ENCODE measurements at regions not wholly inside any gene's neighbourhood (a gene's known extent, or its start where the extent isn't known, plus 50 kb on each side); places are given as distances from the start of the nearest gene placed in this dataset.

DNA sequence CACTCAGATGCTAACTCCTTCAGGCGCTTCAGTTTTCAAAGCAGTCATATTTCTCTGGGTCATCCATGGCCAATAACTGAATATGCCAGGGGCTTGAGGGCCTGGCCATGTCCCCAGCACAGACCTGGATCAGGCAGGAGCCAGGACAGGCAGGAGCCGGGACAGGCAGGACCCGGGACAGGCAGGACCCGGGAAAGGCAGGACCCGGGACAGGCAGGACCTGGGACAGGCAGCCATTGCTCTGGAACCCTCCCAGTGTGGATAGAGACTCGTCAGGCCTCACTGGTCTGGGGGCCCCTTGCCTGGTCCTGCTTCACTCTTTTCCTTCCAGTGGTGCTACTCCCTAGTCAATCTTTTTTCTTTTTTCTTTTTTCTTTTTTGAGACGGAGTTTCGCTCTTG is 117.5 kb upstream of the TEX51 start:
- H3K9me3 ChIP-seq (ENCODE audit: control insufficient read depth, low read depth, low read length): no peaks in the 10 kb centered on the region
- peaks cover 4% of the 10 kb centered on the region for H3K4me1 ChIP-seq (ENCODE audit: control insufficient read depth, extremely low read depth, insufficient read depth, low read length)
- DNase-seq (ENCODE audit: low read depth, low spot score): no peak
- no peaks in the 10 kb centered on the region for H4K20me1 ChIP-seq (ENCODE audit: control insufficient read depth, extremely low read depth, insufficient read depth, low read length)
- no peaks in the 10 kb centered on the region for H3K79me2 ChIP-seq (ENCODE audit: control insufficient read depth, insufficient read depth, low read length)
- dilution Hi-C loops (cut with MboI; ENCODE audit: extremely low pct_ligation_motif_present, low sequenced_read_pairs): no loop called here
- H3K27me3 ChIP-seq (ENCODE audit: control insufficient read depth, extremely low read depth, insufficient read depth, low read length): peaks cover 8% of the 10 kb centered on the region
- H3K9ac ChIP-seq (ENCODE audit: control insufficient read depth, extremely low read depth, insufficient read depth, low read length): no peak overlapping the region
- FAIRE-seq: no peak
- H3K27ac ChIP-seq (ENCODE audit: control insufficient read depth, insufficient read depth, low read length): no peak overlapping the region
- no peak overlapping the region for H3K4me3 ChIP-seq (ENCODE audit: control insufficient read depth in 2 of 3, extremely low read depth in 1 of 3, insufficient read depth in 2 of 3, low read depth in 1 of 3, low read length in 3 of 3)
- no peaks in the 10 kb centered on the region for H3K9me1 ChIP-seq (ENCODE audit: control insufficient read depth, extremely low read depth, insufficient read depth, low read length)
- H3K4me2 ChIP-seq (ENCODE audit: control insufficient read depth, extremely low read depth, insufficient read depth, low read depth, low read length): no peak overlapping the region
- TF ChIP-seq, protein P1, sequence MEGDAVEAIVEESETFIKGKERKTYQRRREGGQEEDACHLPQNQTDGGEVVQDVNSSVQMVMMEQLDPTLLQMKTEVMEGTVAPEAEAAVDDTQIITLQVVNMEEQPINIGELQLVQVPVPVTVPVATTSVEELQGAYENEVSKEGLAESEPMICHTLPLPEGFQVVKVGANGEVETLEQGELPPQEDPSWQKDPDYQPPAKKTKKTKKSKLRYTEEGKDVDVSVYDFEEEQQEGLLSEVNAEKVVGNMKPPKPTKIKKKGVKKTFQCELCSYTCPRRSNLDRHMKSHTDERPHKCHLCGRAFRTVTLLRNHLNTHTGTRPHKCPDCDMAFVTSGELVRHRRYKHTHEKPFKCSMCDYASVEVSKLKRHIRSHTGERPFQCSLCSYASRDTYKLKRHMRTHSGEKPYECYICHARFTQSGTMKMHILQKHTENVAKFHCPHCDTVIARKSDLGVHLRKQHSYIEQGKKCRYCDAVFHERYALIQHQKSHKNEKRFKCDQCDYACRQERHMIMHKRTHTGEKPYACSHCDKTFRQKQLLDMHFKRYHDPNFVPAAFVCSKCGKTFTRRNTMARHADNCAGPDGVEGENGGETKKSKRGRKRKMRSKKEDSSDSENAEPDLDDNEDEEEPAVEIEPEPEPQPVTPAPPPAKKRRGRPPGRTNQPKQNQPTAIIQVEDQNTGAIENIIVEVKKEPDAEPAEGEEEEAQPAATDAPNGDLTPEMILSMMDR (optimal IDR thresholded peaks at IDR 0.05 in 1 of 3, IDR thresholded peaks at IDR 0.05 in 1 of 3, conservative IDR thresholded peaks at IDR 0.05 in 1 of 3; ENCODE audit: extremely low read depth in 1 of 3, insufficient read depth in 2 of 3, low read length in 3 of 3): no peak
- no peak for TF ChIP-seq EZH2 (IDR thresholded peaks at IDR 0.05; ENCODE audit: low read length)
- H3K36me3 ChIP-seq (ENCODE audit: control insufficient read depth in 2 of 2, extremely low read depth in 1 of 2, insufficient read depth in 2 of 2, low read length in 2 of 2): no peaks in the 10 kb centered on the region
- no peak overlapping the region for H2AFZ ChIP-seq (ENCODE audit: control insufficient read depth, low read length)

DNA sequence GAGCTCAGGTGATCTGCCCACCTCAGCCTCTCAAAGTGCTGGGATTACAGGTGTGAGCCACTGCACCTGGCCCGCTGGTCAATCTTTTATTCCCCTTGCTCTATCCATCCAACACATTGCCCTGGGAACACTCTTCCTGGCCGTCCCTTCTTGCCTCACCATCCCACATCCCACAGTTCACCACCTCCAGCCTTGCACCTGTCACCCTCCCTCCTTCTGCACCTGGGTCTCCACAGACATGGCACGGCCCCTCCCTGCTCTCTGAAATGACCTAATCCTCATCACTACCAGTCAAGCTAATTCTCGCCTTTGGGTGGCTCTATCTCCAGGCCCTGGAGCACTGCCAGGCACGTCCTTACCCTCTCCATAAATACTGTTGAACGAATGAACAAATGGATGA is 116.9 kb upstream of the TEX51 start:
- dilution Hi-C loops (cut with MboI; ENCODE audit: extremely low pct_ligation_motif_present, low sequenced_read_pairs): no loop called here
- DNase-seq (ENCODE audit: low read depth, low spot score) (no peak), FAIRE-seq (no peak)
- no peaks in the 10 kb centered on the region for H3K79me2 ChIP-seq (ENCODE audit: control insufficient read depth, insufficient read depth, low read length)
- no peaks in the 10 kb centered on the region for H3K36me3 ChIP-seq (ENCODE audit: control insufficient read depth in 2 of 2, extremely low read depth in 1 of 2, insufficient read depth in 2 of 2, low read length in 2 of 2)
- no peaks in the 10 kb centered on the region for H4K20me1 ChIP-seq (ENCODE audit: control insufficient read depth, extremely low read depth, insufficient read depth, low read length)
- no peaks in the 10 kb centered on the region for H3K9me1 ChIP-seq (ENCODE audit: control insufficient read depth, extremely low read depth, insufficient read depth, low read length)
- H3K4me3 ChIP-seq (ENCODE audit: control insufficient read depth in 2 of 3, extremely low read depth in 1 of 3, insufficient read depth in 2 of 3, low read depth in 1 of 3, low read length in 3 of 3): no peak overlapping the region
- no peak overlapping the region for H3K27ac ChIP-seq (ENCODE audit: control insufficient read depth, insufficient read depth, low read length)
- H3K4me1 ChIP-seq (ENCODE audit: control insufficient read depth, extremely low read depth, insufficient read depth, low read length): peaks cover 4% of the 10 kb centered on the region
- no peak overlapping the region for H3K9ac ChIP-seq (ENCODE audit: control insufficient read depth, extremely low read depth, insufficient read depth, low read length)
- H3K4me2 ChIP-seq (ENCODE audit: control insufficient read depth, extremely low read depth, insufficient read depth, low read depth, low read length): no peak overlapping the region
- no peak for TF ChIP-seq EZH2 (IDR thresholded peaks at IDR 0.05; ENCODE audit: low read length)
- TF ChIP-seq, protein P1 (optimal IDR thresholded peaks at IDR 0.05 in 1 of 3, IDR thresholded peaks at IDR 0.05 in 1 of 3, conservative IDR thresholded peaks at IDR 0.05 in 1 of 3; ENCODE audit: extremely low read depth in 1 of 3, insufficient read depth in 2 of 3, low read length in 3 of 3): no peak
- H3K27me3 ChIP-seq (ENCODE audit: control insufficient read depth, extremely low read depth, insufficient read depth, low read length): peaks cover 5% of the 10 kb centered on the region
- H2AFZ ChIP-seq (ENCODE audit: control insufficient read depth, low read length): no peak overlapping the region
- no peaks in the 10 kb centered on the region for H3K9me3 ChIP-seq (ENCODE audit: control insufficient read depth, low read depth, low read length)

Data from keratinocyte (primary cell).